IMR-90 (cell line): ENCODE measurements at regions not wholly inside any gene's neighbourhood (a gene's known extent, or its start where the extent isn't known, plus 50 kb on each side); places are given as distances from the start of the nearest gene placed in this dataset.

ENCODE experiments used
- ATAC-seq: fragments of 200-7000 bp; cut with Tn5 transposase; 2 replicates; pipeline ENCODE4 v1.9.1; 2020; ENCODE audit warnings: low read depth, mild to moderate bottlenecking, moderate library complexity
- BruUV-seq: library from RNA; stranded (reverse); fragments of 400-500 nt; replicated peaks from 2 replicates; lab custom pipeline; 2021; lab: Mats Ljungman, UMichigan
- CTCF ChIA-PET: fragments of 300-600 bp; formaldehyde crosslinking; extraction: SDS; loops from one replicate; lab custom pipeline; 2021; ENCODE audit warnings: antibody characterized with exemption; lab: Yijun Ruan, JAX
- POLR2A ChIA-PET: fragments of 300-600 bp; sonication (Branson Sonifier 250); formaldehyde crosslinking; loops from one replicate; lab custom pipeline; 2022; ENCODE audit warnings: antibody characterized with exemption; ENCODE audit not compliant: unreplicated experiment; lab: Charles Lee
- DNase-seq: peaks from one replicate; pipeline ENCODE4 v3.0.0; 2013
- H2AFZ ChIP-seq: replicated peaks from 2 replicates; pipeline ENCODE3; 2013; ENCODE audit warnings: low read length, mild to moderate bottlenecking; ENCODE audit not compliant: poor library complexity
- H2AK5ac ChIP-seq: 2 replicates; pipeline ENCODE4 v1.6.1; 2013; ENCODE audit warnings: low read depth, low read length, inconsistent platforms
- H2AK9ac ChIP-seq: replicated peaks from 2 replicates; pipeline ENCODE3; 2013; ENCODE audit warnings: mild to moderate bottlenecking, low read depth, low read length, moderate library complexity; ENCODE audit not compliant: poor library complexity
- H2BK120ac ChIP-seq: 2 replicates; pipeline ENCODE4 v1.6.1; 2013; ENCODE audit warnings: low read depth, low read length, inconsistent platforms
- H2BK15ac ChIP-seq: 3 replicates; pipeline ENCODE4 v1.6.1; 2013; ENCODE audit warnings: low read depth, low read length, inconsistent platforms
- H2BK20ac ChIP-seq: 2 replicates; pipeline ENCODE4 v1.6.1; 2013; ENCODE audit warnings: low read depth, mild to moderate bottlenecking, inconsistent platforms, low read length, moderate library complexity
- H2BK5ac ChIP-seq: 2 replicates; pipeline ENCODE4 v1.6.1; 2013; ENCODE audit warnings: mild to moderate bottlenecking, low read depth, low read length, inconsistent platforms; ENCODE audit not compliant: poor library complexity, severe bottlenecking
- H3K14ac ChIP-seq: replicated peaks from 2 replicates; pipeline ENCODE4 v1.6.1; 2013; ENCODE audit warnings: low read depth, low read length, inconsistent platforms
- H3K18ac ChIP-seq: 2 replicates; pipeline ENCODE4 v1.6.1; 2013; ENCODE audit warnings: low read depth, low read length, control low read depth
- H3K23ac ChIP-seq: 2 replicates; pipeline ENCODE4 v1.6.1; 2013; ENCODE audit warnings: low read depth, low read length, inconsistent platforms
- H3K27ac ChIP-seq: 2 replicates; pipeline ENCODE4 v1.5.1; 2013; ENCODE audit warnings: mild to moderate bottlenecking, control low read depth, low read length; ENCODE audit not compliant: insufficient read depth
- H3K27me3 ChIP-seq: 2 replicates; pipeline ENCODE4 v1.6.1; 2013; ENCODE audit warnings: low read length; ENCODE audit not compliant: control insufficient read depth, insufficient read depth
- H3K36me3 ChIP-seq: 2 replicates; pipeline ENCODE4 v1.6.1; 2013; ENCODE audit warnings: low read length, mixed read lengths; ENCODE audit not compliant: control insufficient read depth, insufficient read depth
- H3K4ac ChIP-seq: 2 replicates; pipeline ENCODE4 v1.6.1; 2013; ENCODE audit warnings: low read depth, low read length, inconsistent platforms
- H3K4me1 ChIP-seq: 2 replicates; pipeline ENCODE4 v1.6.1; 2013; ENCODE audit warnings: low read length, mixed read lengths; ENCODE audit not compliant: control insufficient read depth, insufficient read depth
- H3K4me2 ChIP-seq: 2 replicates; pipeline ENCODE4 v1.6.1; 2013; ENCODE audit warnings: low read depth, mild to moderate bottlenecking, control low read depth, low read length, moderate library complexity
- H3K4me3 ChIP-seq: 2 replicates; pipeline ENCODE4 v1.5.1; 2013; ENCODE audit warnings: low read depth, mild to moderate bottlenecking, control low read depth, low read length, moderate library complexity; ENCODE audit not compliant: insufficient read depth
- H3K56ac ChIP-seq: 2 replicates; pipeline ENCODE4 v1.6.1; 2013; ENCODE audit warnings: low read length, inconsistent platforms; ENCODE audit not compliant: insufficient read depth; ENCODE audit errors: extremely low read depth
- H3K79me1 ChIP-seq, 2 experiments: 2 replicates each; pipeline ENCODE4 v1.6.1; 2013; ENCODE audit warnings: low read length in 2 of 2, inconsistent platforms in 1 of 2, low read depth in 1 of 2
- H3K9ac ChIP-seq: 2 replicates; pipeline ENCODE4 v1.6.1; 2013; ENCODE audit warnings: low read depth, low read length, control low read depth
- H3K9me1 ChIP-seq: 2 replicates; pipeline ENCODE4 v1.6.1; 2013; ENCODE audit warnings: low read length, inconsistent platforms; ENCODE audit not compliant: insufficient read depth
- H3K9me3 ChIP-seq: 2 replicates; pipeline ENCODE4 v1.6.1; 2013; ENCODE audit warnings: low read length; ENCODE audit not compliant: control insufficient read depth, insufficient read depth
- H4K20me1 ChIP-seq: 2 replicates; pipeline ENCODE4 v1.6.1; 2013; ENCODE audit warnings: low read length, inconsistent platforms; ENCODE audit not compliant: insufficient read depth
- H4K5ac ChIP-seq: 2 replicates; pipeline ENCODE4 v1.6.1; 2013; ENCODE audit warnings: mild to moderate bottlenecking, low read depth, low read length, control low read depth
- H4K8ac ChIP-seq, 2 experiments: 2 replicates each; pipeline ENCODE4 v1.6.1; 2013; ENCODE audit warnings: low read depth in 2 of 2, low read length in 2 of 2, control low read depth in 1 of 2, inconsistent platforms in 1 of 2
- H4K91ac ChIP-seq: 2 replicates; pipeline ENCODE4 v1.6.1; 2013; ENCODE audit warnings: low read depth, low read length, inconsistent platforms; ENCODE audit not compliant: insufficient read depth
- CEBPB ChIP-seq: IDR thresholded peaks from 2 replicates; pipeline ENCODE4 v1.6.1; 2012; ENCODE audit warnings: low read depth, low read length, improper control_type of control experiment
- WGBS, 2 experiments: methylation state at CpG; one replicate each; pipeline versions ENCODE4 v1.1.5 to v1.1.7; 2013; ENCODE audit warnings: missing lambda C conversion rate in 2 of 2; ENCODE audit not compliant: insufficient read length in 1 of 2; ENCODE audit errors: extremely low coverage in 2 of 2; 5-methylcytosine and 5-hydroxymethylcytosine counted together
- dilution Hi-C: fragments of 300-500 bp; cut with HindIII; formaldehyde crosslinking; loops from one replicate; pipeline ENCODE4 v1.14.3; 2018; ENCODE audit warnings: low sequenced_read_pairs; ENCODE audit not compliant: unreplicated experiment
- in situ Hi-C: fragments of 300-500 bp; cut with MboI; formaldehyde crosslinking; loops from 3 replicates; pipeline ENCODE4 v1.14.3; 2019; ENCODE audit warnings: low sequenced_read_pairs, inconsistent platforms, mixed read lengths
- intact Hi-C: fragments of 100-400 bp; cut with micrococcal nuclease; formaldehyde crosslinking; loops from 2 replicates; pipeline ENCODE4 v1.10.0; 2022

- H3K4me1 ChIP-seq, result peaks cover 9% of the 10 kb centered on the region
- H3K27ac ChIP-seq, result no peak overlapping the region
- DNase-seq, result no peak
- H3K27me3 ChIP-seq, result no peaks in the 10 kb centered on the region
- no peak for ATAC-seq
- intact Hi-C loops (no loop called here), in situ Hi-C loops (no loop called here), dilution Hi-C loops (no loop called here)
- no peak overlapping the region for H3K4ac ChIP-seq
- no peaks in the 10 kb centered on the region for H3K36me3 ChIP-seq
- H3K4me2 ChIP-seq, result no peak overlapping the region
- H2AK9ac ChIP-seq, result no peak overlapping the region
- no peaks in the 10 kb centered on the region for H4K20me1 ChIP-seq
- no peaks in the 10 kb centered on the region for H3K79me1 ChIP-seq
- H4K8ac ChIP-seq, result no peak overlapping the region
- no peak overlapping the region for H2AFZ ChIP-seq
- no peak overlapping the region for H2BK5ac ChIP-seq
- no peak overlapping the region for H3K56ac ChIP-seq
- POLR2A ChIA-PET, result no interaction called here
- CTCF ChIA-PET, result no interaction called here
- no peak overlapping the region for H2BK20ac ChIP-seq
- H2BK120ac ChIP-seq, result no peak overlapping the region
- no peak overlapping the region for H3K9ac ChIP-seq
- TF ChIP-seq CEBPB, result no peak
- BruUV-seq, result no TSS peak
- peak overlapping the region; percentile 2; the same call in 1 of the 2 replicates for H3K18ac ChIP-seq
- peaks cover 4% of the 10 kb centered on the region for H3K9me3 ChIP-seq
- no peak overlapping the region for H2BK15ac ChIP-seq
- no peak overlapping the region for H3K14ac ChIP-seq
- H3K23ac ChIP-seq, result no peak overlapping the region
- no peak overlapping the region for H4K91ac ChIP-seq
- no peak overlapping the region for H3K4me3 ChIP-seq
- WGBS, 2 experiments, result no CpG with 5 or more reads among the region's 2 CpGs
- H2AK5ac ChIP-seq, result no peak overlapping the region
- 0 out of 2 replicates have a peak, but pooled peaks cover 3% of the 10 kb centered on the region for H3K9me1 ChIP-seq
- H4K5ac ChIP-seq, result no peak overlapping the region
These were observed 397.8 kb upstream of the USP24 start for GRCh38 chr1:55612988-55613387.
